SK-N-SH (cell line): ENCODE measurements at regions not wholly inside any gene's neighbourhood (a gene's known extent, or its start where the extent isn't known, plus 50 kb on each side); places are given as distances from the start of the nearest gene placed in this dataset.

Source experiments
- EP300 ChIP-seq, 2 experiments: IDR thresholded peaks; 2 replicates each; pipeline versions ENCODE4 v1.4.0 to v1.6.1; 2012; ENCODE audit warnings: borderline replicate concordance in 1 of 2, low read depth in 1 of 2, low read length in 1 of 2
- EZH2phosphoT487 ChIP-seq: fragments of 200-600 bp; sonication (generic); IDR thresholded peaks from 2 replicates; pipeline ENCODE4 v1.6.1; 2017; ENCODE audit warnings: low read depth, mixed run types, mild to moderate bottlenecking, antibody characterized with exemption, moderate library complexity, borderline replicate concordance
- RFX5 ChIP-seq: IDR thresholded peaks from 2 replicates; pipeline ENCODE4 v1.6.1; 2012; ENCODE audit warnings: mild to moderate bottlenecking, improper control_type of control experiment, low read length
- SMC3 ChIP-seq: IDR thresholded peaks from 2 replicates; pipeline ENCODE4 v1.6.1; 2012; ENCODE audit warnings: low read depth, low read length, improper control_type of control experiment
- TF ChIP-seq, protein P1 (sequence below): fragments of 200-600 bp; sonication (generic); IDR thresholded peaks from 2 replicates; pipeline ENCODE4 v1.6.1; 2017; ENCODE audit warnings: antibody characterized with exemption, mild to moderate bottlenecking, moderate library complexity

DNA sequence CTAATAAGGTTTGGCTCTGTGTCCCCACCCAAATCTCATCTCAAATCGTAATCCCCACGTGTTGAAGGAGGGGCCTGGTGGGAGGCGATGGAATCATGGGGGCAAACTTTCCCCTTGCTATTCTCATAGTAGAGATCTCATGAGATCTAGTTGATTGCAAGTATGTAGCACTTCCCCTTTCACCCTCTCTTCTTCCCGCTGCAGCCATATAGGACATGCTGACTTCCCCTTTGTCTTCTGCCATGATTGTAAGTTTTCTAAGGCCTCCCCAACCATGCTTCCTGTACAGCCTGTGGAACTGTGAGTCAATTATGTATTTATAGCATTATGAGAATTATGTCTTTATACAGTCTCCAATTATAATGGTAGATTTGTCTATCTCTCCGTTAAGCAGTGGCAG lies 594.5 kb downstream of the ACTR3B start:
- TF ChIP-seq, protein P1, sequence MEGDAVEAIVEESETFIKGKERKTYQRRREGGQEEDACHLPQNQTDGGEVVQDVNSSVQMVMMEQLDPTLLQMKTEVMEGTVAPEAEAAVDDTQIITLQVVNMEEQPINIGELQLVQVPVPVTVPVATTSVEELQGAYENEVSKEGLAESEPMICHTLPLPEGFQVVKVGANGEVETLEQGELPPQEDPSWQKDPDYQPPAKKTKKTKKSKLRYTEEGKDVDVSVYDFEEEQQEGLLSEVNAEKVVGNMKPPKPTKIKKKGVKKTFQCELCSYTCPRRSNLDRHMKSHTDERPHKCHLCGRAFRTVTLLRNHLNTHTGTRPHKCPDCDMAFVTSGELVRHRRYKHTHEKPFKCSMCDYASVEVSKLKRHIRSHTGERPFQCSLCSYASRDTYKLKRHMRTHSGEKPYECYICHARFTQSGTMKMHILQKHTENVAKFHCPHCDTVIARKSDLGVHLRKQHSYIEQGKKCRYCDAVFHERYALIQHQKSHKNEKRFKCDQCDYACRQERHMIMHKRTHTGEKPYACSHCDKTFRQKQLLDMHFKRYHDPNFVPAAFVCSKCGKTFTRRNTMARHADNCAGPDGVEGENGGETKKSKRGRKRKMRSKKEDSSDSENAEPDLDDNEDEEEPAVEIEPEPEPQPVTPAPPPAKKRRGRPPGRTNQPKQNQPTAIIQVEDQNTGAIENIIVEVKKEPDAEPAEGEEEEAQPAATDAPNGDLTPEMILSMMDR, result no peak
- TF ChIP-seq SMC3 (no peak), RFX5 (no peak), EZH2phosphoT487 (no peak), EP300 (IDR thresholded peaks at IDR 0.05; ENCODE audit: borderline replicate concordance in 1 of 2, low read depth in 1 of 2, low read length in 1 of 2) (no peak)
